ENCODE measurements at regions not wholly inside any gene's neighbourhood (a gene's known extent, or its start where the extent isn't known, plus 50 kb on each side); places are given as distances from the start of the nearest gene placed in this dataset.

- TF ChIP-seq EZH2 (IDR thresholded peaks at IDR 0.05; ENCODE audit: borderline replicate concordance, insufficient read depth, low read length, poor library complexity, severe bottlenecking) (no peak), SMC3 (conservative IDR thresholded peaks at IDR 0.05; ENCODE audit: poor library complexity) (no peak), EP300 (conservative IDR thresholded peaks at IDR 0.05; ENCODE audit: poor library complexity, severe bottlenecking) (no peak), CTCF (IDR thresholded peaks at IDR 0.05; ENCODE audit: poor library complexity, severe bottlenecking) (no peak), MXI1 (conservative IDR thresholded peaks at IDR 0.05; ENCODE audit: poor library complexity, severe bottlenecking) (no peak), POLR2AphosphoS5 (IDR thresholded peaks at IDR 0.05) (no peak)
These were observed 213.8 kb upstream of the MGAT5 start for GRCh38 chr2:134039912-134040581.
